ENCODE measurements at regions not wholly inside any gene's neighbourhood (a gene's known extent, or its start where the extent isn't known, plus 50 kb on each side); places are given as distances from the start of the nearest gene placed in this dataset.
"Not testable (repeated sequence)": the region's sequence is repeated elsewhere in the genome, so short reads cannot be mapped to it uniquely, and the experiment has no call there.

GRCh38 chr6:77322604-77323003 lies 140.7 kb downstream of the HTR1B start:
- no peak for DNase-seq

DNA sequence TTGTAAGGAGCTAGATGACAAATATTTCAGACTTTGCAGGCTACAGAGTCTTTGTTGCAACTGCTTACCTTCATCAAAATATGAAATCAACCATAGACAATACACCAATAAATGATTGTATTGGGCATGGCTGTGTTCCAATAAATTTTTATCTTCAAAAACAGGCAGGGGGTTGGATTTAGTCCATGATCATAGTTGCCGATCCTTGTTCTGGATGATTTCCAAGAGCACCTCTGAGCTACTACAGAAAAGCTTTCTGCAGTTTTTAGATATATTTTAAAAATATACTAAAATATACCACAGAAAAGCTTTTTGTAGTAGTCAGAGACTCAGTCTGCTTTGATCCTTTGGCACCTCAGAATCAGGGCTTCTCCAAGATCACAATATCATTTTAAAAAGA lies 145.0 kb downstream of the HTR1B start:
- no peak for DNase-seq

GRCh38 chr6:77313595-77313994 lies 149.7 kb downstream of the HTR1B start:
- DNase-seq, result no peak

DNA sequence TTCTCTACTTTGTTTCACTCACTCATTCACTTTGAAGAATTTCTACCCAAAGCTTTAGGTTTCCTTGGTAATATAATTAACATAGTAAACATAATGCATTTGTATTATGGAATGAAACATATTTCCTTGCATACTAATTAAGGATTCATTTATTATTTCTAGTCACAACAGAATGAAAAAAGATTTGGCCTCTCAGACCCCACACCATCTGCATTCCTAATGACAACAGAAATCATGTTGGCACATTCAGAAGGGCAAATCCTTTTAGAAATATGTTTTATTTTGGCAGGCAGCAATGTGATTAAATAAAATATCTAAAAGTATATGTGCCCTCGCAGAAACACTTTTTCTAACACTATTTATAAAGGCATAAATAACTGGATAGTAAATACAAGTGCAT lies 163.4 kb downstream of the HTR1B start:
- no peak for DNase-seq

- no peak for DNase-seq
Observed at GRCh38 chr6:77298283-77298682, 165.0 kb downstream of the HTR1B start.

DNA sequence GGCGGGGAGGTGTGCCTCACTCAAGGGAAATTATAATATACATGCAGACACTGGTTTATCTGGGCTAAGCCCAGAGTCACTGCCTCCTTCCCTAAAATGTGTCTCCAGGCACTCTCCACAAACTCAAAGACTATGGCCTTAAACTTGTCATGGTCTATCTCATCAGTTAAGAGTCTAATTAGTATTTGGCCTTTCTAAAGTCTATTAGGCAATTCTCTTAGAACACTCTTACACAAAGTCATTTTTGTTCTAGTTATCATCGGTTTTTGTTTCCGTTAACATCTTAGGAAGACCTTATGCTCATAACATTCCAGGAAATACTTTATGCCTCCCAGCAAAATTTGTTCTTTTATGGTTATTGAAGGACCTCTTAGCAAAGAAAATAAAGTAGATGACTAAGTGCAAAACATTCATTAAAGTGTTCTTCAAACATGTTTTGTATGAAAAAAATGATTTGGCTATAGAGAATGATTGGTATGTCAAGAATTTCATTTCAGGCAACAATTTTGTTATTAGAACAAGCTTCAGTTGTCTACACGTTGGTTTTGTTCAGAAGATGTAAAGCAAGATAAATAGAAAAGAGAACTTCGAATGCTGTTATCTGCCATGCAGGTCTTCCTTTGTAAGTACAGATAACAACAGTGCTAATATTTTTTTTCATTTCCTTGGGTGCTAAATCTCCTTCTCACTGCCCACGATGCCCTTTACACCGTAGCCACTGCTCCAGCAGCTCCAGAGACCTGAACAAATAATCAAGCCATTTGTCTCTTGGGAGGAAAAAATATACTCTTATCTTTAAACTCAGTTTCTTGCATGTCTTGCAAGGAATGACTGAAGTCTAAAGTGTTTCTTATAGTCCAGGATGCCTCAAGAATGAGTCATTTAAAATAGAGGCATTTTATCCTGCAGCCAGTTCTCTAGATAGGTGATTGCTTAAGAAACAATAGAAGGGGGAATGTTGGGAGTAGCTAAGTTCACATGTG lies 170.4 kb downstream of the HTR1B start:
- DNase-seq, result no peak

DNA sequence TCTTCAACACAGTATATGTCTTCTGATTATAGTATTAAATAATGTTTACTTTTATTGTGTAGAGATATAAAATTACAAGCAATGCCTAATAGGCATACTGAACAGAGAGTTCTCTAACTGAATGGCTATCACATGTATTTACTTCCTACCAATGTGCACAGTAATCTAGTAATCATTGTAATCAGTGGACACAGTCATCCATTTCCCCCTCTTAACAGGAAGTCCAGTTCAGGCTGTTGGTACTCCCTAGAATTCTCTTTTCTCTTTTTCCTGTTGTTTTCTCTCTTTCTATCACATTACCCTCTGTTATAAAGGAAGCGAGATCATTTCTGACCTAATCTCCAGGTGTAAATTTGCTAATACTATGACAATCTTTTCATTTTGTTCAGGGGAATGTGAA lies 172.5 kb downstream of the HTR1B start:
- no peak for DNase-seq

GRCh38 chr6:77286541-77286940 lies 176.8 kb downstream of the HTR1B start:
- no peak for DNase-seq

GRCh38 chr6:77273929-77274328 lies 189.4 kb downstream of the HTR1B start:
- no peak for DNase-seq

DNA sequence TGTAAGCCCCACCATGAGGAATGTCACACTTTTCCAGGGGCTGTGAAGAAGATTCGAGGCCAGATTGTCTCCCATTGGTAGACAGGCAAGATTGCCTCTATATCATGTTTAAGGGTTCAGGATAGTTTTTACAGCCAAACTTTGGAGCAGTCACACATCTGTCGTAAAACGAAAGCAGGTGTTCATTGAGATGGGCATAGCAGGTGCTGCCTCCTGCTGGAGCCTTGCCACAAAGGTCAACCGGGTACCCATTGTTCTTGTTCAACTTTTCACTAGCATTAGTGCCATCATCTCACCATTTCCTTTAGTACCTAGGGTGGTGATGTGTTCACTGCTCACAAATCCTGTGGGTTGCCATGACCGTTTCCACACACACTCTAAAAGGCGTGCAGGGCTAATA lies 198.3 kb downstream of the HTR1B start:
- DNase-seq, result no peak

GRCh38 chr6:77263003-77263402 lies 200.3 kb downstream of the HTR1B start:
- DNase-seq, result no peak

GRCh38 chr6:77251801-77252200 lies 211.5 kb downstream of the HTR1B start:
- DNase-seq, result not testable (repeated sequence)

- no peak for DNase-seq
Observed at GRCh38 chr6:77249560-77249959, 213.7 kb downstream of the HTR1B start.

DNA sequence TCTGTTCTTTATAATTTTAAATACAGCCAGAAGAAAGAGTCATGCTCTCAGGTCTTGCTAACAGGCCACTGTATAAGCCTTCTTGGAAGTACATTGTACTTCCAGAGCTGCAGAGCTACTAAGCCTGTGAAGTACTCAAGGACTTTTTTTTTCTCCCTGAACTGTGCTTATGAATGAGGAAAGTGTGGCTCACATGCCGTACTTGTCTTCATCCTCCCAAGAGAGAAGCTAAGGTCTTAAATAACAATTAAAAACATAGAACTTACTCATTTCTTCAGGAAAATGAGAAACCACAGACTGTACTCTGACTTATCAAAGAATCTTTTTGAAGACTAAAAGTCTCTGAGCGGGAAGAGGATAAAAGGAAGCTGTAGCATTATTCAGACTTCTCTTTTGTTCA lies 218.3 kb downstream of the HTR1B start:
- DNase-seq, result no peak

DNA sequence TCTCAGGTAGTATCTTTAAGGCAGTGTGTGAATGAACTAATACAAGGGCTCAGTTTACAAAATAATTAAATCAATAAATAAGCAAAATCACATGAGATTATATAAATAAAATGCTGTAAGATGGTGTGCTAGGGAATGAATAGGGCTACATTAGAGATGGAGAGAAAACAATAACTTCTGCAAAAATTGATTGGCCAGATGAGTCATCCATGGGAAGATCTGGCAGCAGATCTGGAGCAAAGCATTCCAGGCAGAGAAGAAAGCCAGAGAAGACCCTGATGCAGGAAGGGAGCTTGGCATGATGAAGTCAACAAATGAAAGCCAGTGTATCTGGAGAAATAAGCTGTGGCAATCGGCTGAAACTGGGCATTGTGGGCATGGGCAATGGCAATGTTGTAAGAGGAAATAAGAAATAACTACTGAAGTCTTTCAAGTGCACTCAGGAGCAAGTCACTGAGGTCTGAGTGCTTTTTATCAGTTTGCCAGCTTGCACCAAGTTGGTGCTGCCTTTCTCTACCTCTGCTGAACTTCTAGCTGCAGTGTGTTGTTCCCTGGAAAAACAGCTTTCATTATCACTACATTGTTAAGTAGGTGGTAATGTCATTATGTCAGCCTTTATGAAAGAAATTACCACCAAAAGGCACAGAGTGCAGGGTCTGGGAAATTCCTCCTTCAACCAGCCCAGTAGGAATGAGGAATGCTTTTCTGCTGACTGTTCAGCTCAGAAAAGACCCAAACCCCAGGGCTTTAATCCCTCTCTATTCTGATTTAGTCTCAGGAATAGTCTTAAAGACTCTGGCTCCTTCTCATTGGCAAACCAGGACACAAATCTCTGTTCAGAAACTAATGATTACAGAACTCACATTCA lies 231.6 kb downstream of the HTR1B start:
- no peak for DNase-seq

DNA sequence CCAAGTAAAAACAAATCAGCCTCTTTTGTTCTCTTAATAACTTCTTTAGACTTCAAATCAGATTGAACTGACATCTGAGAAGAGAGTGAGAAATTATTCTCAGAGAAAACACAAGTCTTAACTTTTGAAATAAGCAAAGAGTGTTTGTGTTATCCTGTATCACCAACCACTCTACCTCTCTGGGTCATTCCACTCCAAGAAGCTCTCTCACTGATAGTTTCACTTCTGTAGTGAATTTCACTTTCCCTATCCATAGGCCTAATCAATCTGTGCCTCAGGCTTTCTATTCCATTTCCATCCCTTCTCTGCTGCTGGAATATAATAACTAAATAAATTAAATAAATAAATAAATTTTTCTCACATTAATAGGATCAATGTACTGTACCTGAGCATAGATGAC lies 235.0 kb downstream of the HTR1B start:
- DNase-seq, result no peak

DNA sequence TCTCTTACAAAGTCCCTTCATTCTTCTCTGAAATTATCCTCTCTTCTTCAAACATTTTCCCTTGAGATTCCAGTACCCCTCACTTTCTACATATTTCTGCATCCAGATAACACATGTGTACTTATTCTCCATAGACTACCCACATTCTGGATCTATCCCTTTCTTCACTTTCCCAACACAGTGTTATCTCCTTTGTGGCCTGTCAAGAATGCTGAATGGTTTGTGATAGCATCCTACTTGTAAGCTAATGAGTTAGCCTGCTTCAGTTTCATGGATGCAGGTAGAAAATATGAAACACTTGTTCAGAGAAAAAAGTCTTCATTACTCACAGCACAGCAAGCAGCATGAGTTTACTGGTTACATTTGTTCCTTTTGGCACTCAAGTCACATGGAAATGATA lies 245.4 kb downstream of the HTR1B start:
- DNase-seq, result no peak

GRCh38 chr6:77205936-77206335 lies 257.4 kb downstream of the HTR1B start:
- no peak for DNase-seq

- no peak for DNase-seq
Observed at GRCh38 chr6:77204555-77204954, 258.7 kb downstream of the HTR1B start.

- no peak for DNase-seq
Observed at GRCh38 chr6:77183447-77183846, 279.8 kb downstream of the HTR1B start.

GRCh38 chr6:77181749-77182148 lies 281.5 kb downstream of the HTR1B start:
- DNase-seq, result no peak

- no peak for DNase-seq
Observed at GRCh38 chr6:77180326-77180725, 283.0 kb downstream of the HTR1B start.

DNA sequence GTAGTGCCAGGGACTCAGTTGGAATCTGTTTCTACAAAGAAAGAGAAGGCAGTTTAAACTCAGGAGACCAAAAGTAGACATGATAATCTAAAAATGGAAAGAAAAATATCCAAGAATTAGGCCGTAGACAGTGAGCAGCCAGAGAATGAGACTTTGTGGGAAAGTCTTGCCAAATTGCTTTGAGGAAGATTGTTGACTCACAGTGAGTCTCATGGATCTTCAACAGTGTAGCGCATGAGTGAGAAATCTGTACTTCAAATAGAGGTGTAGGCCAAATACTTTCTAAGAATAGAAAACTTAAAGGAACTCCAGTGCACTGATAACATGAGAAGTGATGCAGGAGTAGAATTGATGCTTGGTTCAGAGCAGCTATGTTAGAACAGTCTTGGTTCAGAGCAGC lies 284.5 kb downstream of the HTR1B start:
- no peak for DNase-seq

- no peak for DNase-seq
Observed at GRCh38 chr6:77177470-77177869, 285.8 kb downstream of the HTR1B start.
